ENCODE measurements at regions not wholly inside any gene's neighbourhood (a gene's known extent, or its start where the extent isn't known, plus 50 kb on each side); places are given as distances from the start of the nearest gene placed in this dataset.

DNA sequence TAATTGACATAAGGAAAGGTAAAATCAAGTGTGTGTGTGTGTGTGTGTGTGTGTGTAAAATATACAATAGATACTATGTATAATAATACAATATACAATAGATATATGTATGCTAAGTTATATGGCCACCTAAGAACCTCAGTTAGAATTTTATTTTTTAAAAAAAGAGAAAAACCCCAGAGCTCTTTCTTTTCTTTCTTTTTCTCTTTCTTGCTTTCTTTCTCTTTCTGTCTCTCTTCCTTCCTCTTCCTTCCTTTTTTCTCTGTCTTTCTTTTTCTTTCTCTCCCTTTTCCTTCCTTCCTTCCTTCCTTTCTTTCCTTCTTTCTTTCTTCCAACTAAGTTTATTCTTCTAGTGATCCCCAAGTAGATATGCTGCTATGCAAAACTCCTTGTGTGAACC is 64.6 kb upstream of the FN1 start:
- no peak for TF ChIP-seq EZH2 (IDR thresholded peaks at IDR 0.05; ENCODE audit: borderline replicate concordance, low read length)
- TF ChIP-seq, protein P1, sequence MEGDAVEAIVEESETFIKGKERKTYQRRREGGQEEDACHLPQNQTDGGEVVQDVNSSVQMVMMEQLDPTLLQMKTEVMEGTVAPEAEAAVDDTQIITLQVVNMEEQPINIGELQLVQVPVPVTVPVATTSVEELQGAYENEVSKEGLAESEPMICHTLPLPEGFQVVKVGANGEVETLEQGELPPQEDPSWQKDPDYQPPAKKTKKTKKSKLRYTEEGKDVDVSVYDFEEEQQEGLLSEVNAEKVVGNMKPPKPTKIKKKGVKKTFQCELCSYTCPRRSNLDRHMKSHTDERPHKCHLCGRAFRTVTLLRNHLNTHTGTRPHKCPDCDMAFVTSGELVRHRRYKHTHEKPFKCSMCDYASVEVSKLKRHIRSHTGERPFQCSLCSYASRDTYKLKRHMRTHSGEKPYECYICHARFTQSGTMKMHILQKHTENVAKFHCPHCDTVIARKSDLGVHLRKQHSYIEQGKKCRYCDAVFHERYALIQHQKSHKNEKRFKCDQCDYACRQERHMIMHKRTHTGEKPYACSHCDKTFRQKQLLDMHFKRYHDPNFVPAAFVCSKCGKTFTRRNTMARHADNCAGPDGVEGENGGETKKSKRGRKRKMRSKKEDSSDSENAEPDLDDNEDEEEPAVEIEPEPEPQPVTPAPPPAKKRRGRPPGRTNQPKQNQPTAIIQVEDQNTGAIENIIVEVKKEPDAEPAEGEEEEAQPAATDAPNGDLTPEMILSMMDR (IDR thresholded peaks at IDR 0.05; ENCODE audit: low read length), result no peak
